Astrocyte (in vitro differentiated cells and primary cell): ENCODE measurements at regions not wholly inside any gene's neighbourhood (a gene's known extent, or its start where the extent isn't known, plus 50 kb on each side); places are given as distances from the start of the nearest gene placed in this dataset.
"Not testable (repeated sequence)": the region's sequence is repeated elsewhere in the genome, so short reads cannot be mapped to it uniquely, and the experiment has no call there.

Experiments used
- EZH2 ChIP-seq: IDR thresholded peaks from 2 replicates; pipeline ENCODE4 v1.6.1; 2012; ENCODE audit warnings: mild to moderate bottlenecking, low read length, inconsistent platforms; ENCODE audit not compliant: insufficient read depth
- TF ChIP-seq, protein P1 (sequence below): IDR thresholded peaks from 2 replicates; pipeline ENCODE4 v1.5.1; 2011; ENCODE audit warnings: low read depth, mild to moderate bottlenecking, inconsistent platforms, low read length, moderate library complexity; ENCODE audit not compliant: insufficient read depth

DNA sequence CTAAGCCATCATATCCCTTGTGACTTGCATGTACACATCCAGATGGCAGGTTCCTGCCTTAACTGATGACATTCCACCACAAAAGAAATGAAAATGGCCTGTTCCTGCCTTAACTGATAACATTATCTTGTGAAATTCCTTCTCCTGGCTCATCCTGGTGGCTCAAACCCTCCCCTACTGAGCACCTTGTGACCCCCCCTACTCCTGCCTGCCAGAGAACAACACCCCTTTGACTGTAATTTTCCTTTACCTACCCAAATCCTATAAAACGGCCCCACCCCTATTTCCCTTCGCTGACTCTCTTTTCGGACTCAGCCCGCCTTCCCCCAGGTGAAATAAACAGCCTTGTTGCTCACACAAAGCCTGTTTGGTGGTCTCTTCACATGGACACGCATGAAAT lies 390.0 kb downstream of the TUSC1 start:
- TF ChIP-seq, protein P1, sequence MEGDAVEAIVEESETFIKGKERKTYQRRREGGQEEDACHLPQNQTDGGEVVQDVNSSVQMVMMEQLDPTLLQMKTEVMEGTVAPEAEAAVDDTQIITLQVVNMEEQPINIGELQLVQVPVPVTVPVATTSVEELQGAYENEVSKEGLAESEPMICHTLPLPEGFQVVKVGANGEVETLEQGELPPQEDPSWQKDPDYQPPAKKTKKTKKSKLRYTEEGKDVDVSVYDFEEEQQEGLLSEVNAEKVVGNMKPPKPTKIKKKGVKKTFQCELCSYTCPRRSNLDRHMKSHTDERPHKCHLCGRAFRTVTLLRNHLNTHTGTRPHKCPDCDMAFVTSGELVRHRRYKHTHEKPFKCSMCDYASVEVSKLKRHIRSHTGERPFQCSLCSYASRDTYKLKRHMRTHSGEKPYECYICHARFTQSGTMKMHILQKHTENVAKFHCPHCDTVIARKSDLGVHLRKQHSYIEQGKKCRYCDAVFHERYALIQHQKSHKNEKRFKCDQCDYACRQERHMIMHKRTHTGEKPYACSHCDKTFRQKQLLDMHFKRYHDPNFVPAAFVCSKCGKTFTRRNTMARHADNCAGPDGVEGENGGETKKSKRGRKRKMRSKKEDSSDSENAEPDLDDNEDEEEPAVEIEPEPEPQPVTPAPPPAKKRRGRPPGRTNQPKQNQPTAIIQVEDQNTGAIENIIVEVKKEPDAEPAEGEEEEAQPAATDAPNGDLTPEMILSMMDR = not testable (repeated sequence)
- TF ChIP-seq EZH2 = not testable (repeated sequence)
